Mucosa of descending colon (tissue), 3 donors: ENCODE measurements at regions not wholly inside any gene's neighbourhood (a gene's known extent, or its start where the extent isn't known, plus 50 kb on each side); places are given as distances from the start of the nearest gene placed in this dataset.

ENCODE experiments used
- ATAC-seq: fragments of 200-7000 bp; cut with Tn5 transposase; one replicate; pipeline ENCODE4 v1.9.1; 2020; ENCODE audit warnings: mild to moderate bottlenecking, moderate library complexity
- DNase-seq, 3 donors: peaks; one replicate each; pipeline ENCODE4 v3.0.0-alpha.2; 2020
- H3K36me3 ChIP-seq: fragments of 200-600 bp; one replicate; pipeline ENCODE4 v1.8.0; 2021; ENCODE audit warnings: low read depth, mild to moderate bottlenecking
- H3K4me1 ChIP-seq: fragments of 200-600 bp; one replicate; pipeline ENCODE4 v1.8.0; 2021; ENCODE audit warnings: low read depth, mild to moderate bottlenecking
- H3K4me3 ChIP-seq: fragments of 200-600 bp; one replicate; pipeline ENCODE4 v1.8.0; 2021; ENCODE audit warnings: mild to moderate bottlenecking
- H3K9me3 ChIP-seq: fragments of 200-600 bp; one replicate; pipeline ENCODE4 v1.8.0; 2021; ENCODE audit warnings: mild to moderate bottlenecking
- CTCF ChIP-seq: fragments of 200-600 bp; IDR thresholded peaks from one replicate; pipeline ENCODE4 v1.8.0; 2022; ENCODE audit warnings: antibody characterized with exemption, mild to moderate bottlenecking
- intact Hi-C, 2 donors: fragments of 100-400 bp; cut with DNase I in 1 of 2; cut with micrococcal nuclease in 1 of 2; formaldehyde crosslinking; loops; one replicate each; pipeline versions ENCODE4 v1.11.0 to v1.11.1; 2022; cut with DNase I, micrococcal nuclease
- donor health status: DM: no; HTN: no; CAD: no; lungs with moderate emphysema.
- donor health status: DM: no; HTN: no; CAD: no.
- donor health status: DM: no; HTN: yes; CAD: no.

- no peak for TF ChIP-seq CTCF
- ATAC-seq, result no peak
- Histone ChIP-seq H3K4me1 (no peaks in the 10 kb centered on the region), H3K4me3 (no peak overlapping the region), H3K36me3 (no peaks in the 10 kb centered on the region), H3K9me3 (no peaks in the 10 kb centered on the region)
- DNase-seq, result no peak
- intact Hi-C loops, result no loop called here
These were observed 481.4 kb downstream of the PLA2G4A start for GRCh38 chr1:187310038-187310631.

- no peaks in the 10 kb centered on the region for H3K36me3 ChIP-seq
- no peaks in the 10 kb centered on the region for H3K4me1 ChIP-seq
- DNase-seq (no peak), ATAC-seq (no peak)
- H3K9me3 ChIP-seq, result peaks cover 8% of the 10 kb centered on the region
- intact Hi-C loops, result no loop called here
- TF ChIP-seq CTCF, result no peak
- H3K4me3 ChIP-seq, result no peak overlapping the region
These were observed 484.4 kb downstream of the PLA2G4A start for GRCh38 chr1:187313115-187313514.

GRCh38 chr1:187326557-187326956 is 497.8 kb downstream of the PLA2G4A start:
- H3K36me3 ChIP-seq, result no peaks in the 10 kb centered on the region
- no peak overlapping the region for H3K4me3 ChIP-seq
- peaks cover 3% of the 10 kb centered on the region for H3K9me3 ChIP-seq
- intact Hi-C loops, result no loop called here
- DNase-seq (no peak), ATAC-seq (no peak)
- TF ChIP-seq CTCF, result no peak
- no peaks in the 10 kb centered on the region for H3K4me1 ChIP-seq

GRCh38 chr1:187336441-187337168 is 507.9 kb downstream of the PLA2G4A start:
- intact Hi-C loops, result no loop called here
- Histone ChIP-seq H3K9me3 (peaks cover 4% of the 10 kb centered on the region), H3K4me1 (no peaks in the 10 kb centered on the region), H3K4me3 (no peak overlapping the region), H3K36me3 (no peaks in the 10 kb centered on the region)
- DNase-seq, result no peak
- no peak for TF ChIP-seq CTCF
- ATAC-seq, result no peak

- no peak overlapping the region for H3K4me3 ChIP-seq
- H3K4me1 ChIP-seq, result no peaks in the 10 kb centered on the region
- no peak for DNase-seq
- no peak for ATAC-seq
- no peak for TF ChIP-seq CTCF
- no peaks in the 10 kb centered on the region for H3K36me3 ChIP-seq
- intact Hi-C loops, result no loop called here
- H3K9me3 ChIP-seq, result peaks cover 2% of the 10 kb centered on the region
These were observed 510.1 kb downstream of the PLA2G4A start for GRCh38 chr1:187338762-187339412.
